Activated CD4-positive, CD25-positive, alpha-beta regulatory T cell treated with anti-CD3 and anti-CD28 coated beads, Interleukin-2, amount 50 U/mL, for 24 hours (primary cell): ENCODE measurements at regions not wholly inside any gene's neighbourhood (a gene's known extent, or its start where the extent isn't known, plus 50 kb on each side); places are given as distances from the start of the nearest gene placed in this dataset.
"Not testable (repeated sequence)": the region's sequence is repeated elsewhere in the genome, so short reads cannot be mapped to it uniquely, and the experiment has no call there.

Source experiments
- ATAC-seq, 2 donors: fragments of 150-1000 bp; cut with Tn5 transposase; one replicate each; pipeline ENCODE4 v1.10.0; 2021; ENCODE audit warnings: mild to moderate bottlenecking in 1 of 2, moderate library complexity in 1 of 2

GRCh38 chr2:182477774-182478173, 50.9 kb upstream of the PDE1A start:
- ATAC-seq: no peak

- ATAC-seq: no peak
Measured at GRCh38 chr2:182481676-182482075, 54.8 kb upstream of the PDE1A start.

GRCh38 chr2:182482511-182482910, 55.7 kb upstream of the PDE1A start:
- ATAC-seq: no peak

GRCh38 chr2:182496596-182496995, 69.8 kb upstream of the PDE1A start:
- ATAC-seq: no peak

GRCh38 chr2:182499706-182500470, 73.1 kb upstream of the PDE1A start:
- ATAC-seq: no peak

GRCh38 chr2:182503886-182504285, 77.0 kb upstream of the PDE1A start:
- no peak for ATAC-seq

- no peak for ATAC-seq
Measured at GRCh38 chr2:182504903-182505302, 78.1 kb upstream of the PDE1A start.

GRCh38 chr2:182506606-182507005, 79.8 kb upstream of the PDE1A start:
- ATAC-seq: no peak

GRCh38 chr2:182508583-182508982, 81.7 kb upstream of the PDE1A start:
- not testable (repeated sequence) for ATAC-seq

- no peak for ATAC-seq
Measured at GRCh38 chr2:182509216-182509615, 82.4 kb upstream of the PDE1A start.

- ATAC-seq: no peak
Measured at GRCh38 chr2:182521453-182522404, 94.9 kb upstream of the PDE1A start.

- no peak for ATAC-seq
Measured at GRCh38 chr2:182522405-182522896, 95.6 kb upstream of the PDE1A start.

GRCh38 chr2:182522972-182523473, 96.2 kb upstream of the PDE1A start:
- ATAC-seq: no peak

- no peak for ATAC-seq
Measured at GRCh38 chr2:182530636-182531035, 103.8 kb upstream of the PDE1A start.

GRCh38 chr2:182540252-182540651, 113.4 kb upstream of the PDE1A start:
- no peak for ATAC-seq

- no peak for ATAC-seq
Measured at GRCh38 chr2:182541268-182541667, 114.4 kb upstream of the PDE1A start.

- ATAC-seq: no peak
Measured at GRCh38 chr2:182542501-182543258, 115.8 kb upstream of the PDE1A start.

GRCh38 chr2:182543741-182544525, 117.1 kb upstream of the PDE1A start:
- no peak for ATAC-seq

GRCh38 chr2:182545420-182546167, 118.8 kb upstream of the PDE1A start:
- no peak for ATAC-seq

GRCh38 chr2:182548031-182548950, 121.5 kb upstream of the PDE1A start:
- ATAC-seq: no peak
